Hepatic stellate cell (primary cell): ENCODE measurements at regions not wholly inside any gene's neighbourhood (a gene's known extent, or its start where the extent isn't known, plus 50 kb on each side); places are given as distances from the start of the nearest gene placed in this dataset.

Experiments
- DNase-seq: peaks from one replicate; pipeline ENCODE4 v3.0.0; 2011; ENCODE audit warnings: low spot score

- DNase-seq = no peak
Observed at GRCh38 chr3:27939521-27939920, 217.4 kb upstream of the EOMES start.

- no peak for DNase-seq
Observed at GRCh38 chr3:27939940-27940339, 217.8 kb upstream of the EOMES start.

- no peak for DNase-seq
Observed at GRCh38 chr3:27943106-27943505, 221.0 kb upstream of the EOMES start.

GRCh38 chr3:27945229-27945628 lies 223.1 kb upstream of the EOMES start:
- DNase-seq = no peak

GRCh38 chr3:27960133-27960532 lies 238.0 kb upstream of the EOMES start:
- DNase-seq = no peak

- DNase-seq = no peak
Observed at GRCh38 chr3:27963519-27963918, 241.4 kb upstream of the EOMES start.

GRCh38 chr3:27971600-27971999 lies 249.5 kb upstream of the EOMES start:
- DNase-seq = no peak

- no peak for DNase-seq
Observed at GRCh38 chr3:27976933-27977332, 254.8 kb upstream of the EOMES start.

- no peak for DNase-seq
Observed at GRCh38 chr3:27978440-27978839, 256.3 kb upstream of the EOMES start.

GRCh38 chr3:27985369-27986035 lies 255.9 kb upstream of the CMC1 start:
- DNase-seq = no peak

- DNase-seq = no peak
Observed at GRCh38 chr3:27986234-27986879, 255.1 kb upstream of the CMC1 start.

GRCh38 chr3:27990324-27990723 lies 251.1 kb upstream of the CMC1 start:
- DNase-seq = no peak

GRCh38 chr3:27990837-27991236 lies 250.6 kb upstream of the CMC1 start:
- no peak for DNase-seq

GRCh38 chr3:27993051-27993450 lies 248.4 kb upstream of the CMC1 start:
- no peak for DNase-seq

- no peak for DNase-seq
Observed at GRCh38 chr3:28000608-28001007, 240.8 kb upstream of the CMC1 start.

- DNase-seq = no peak
Observed at GRCh38 chr3:28008235-28008634, 233.2 kb upstream of the CMC1 start.

GRCh38 chr3:28012830-28013229 lies 228.6 kb upstream of the CMC1 start:
- DNase-seq = no peak

GRCh38 chr3:28013864-28014473 lies 227.4 kb upstream of the CMC1 start:
- DNase-seq = no peak

GRCh38 chr3:28018925-28019718 lies 222.3 kb upstream of the CMC1 start:
- no peak for DNase-seq

GRCh38 chr3:28019740-28020139 lies 221.7 kb upstream of the CMC1 start:
- DNase-seq = no peak

GRCh38 chr3:28022916-28023315 lies 218.5 kb upstream of the CMC1 start:
- no peak for DNase-seq

GRCh38 chr3:28028554-28028953 lies 212.9 kb upstream of the CMC1 start:
- no peak for DNase-seq
